ENCODE measurements at regions not wholly inside any gene's neighbourhood (a gene's known extent, or its start where the extent isn't known, plus 50 kb on each side); places are given as distances from the start of the nearest gene placed in this dataset.
A peak's percentile ranks its signal among the peaks of the same experiment; 100 is the strongest.

DNA sequence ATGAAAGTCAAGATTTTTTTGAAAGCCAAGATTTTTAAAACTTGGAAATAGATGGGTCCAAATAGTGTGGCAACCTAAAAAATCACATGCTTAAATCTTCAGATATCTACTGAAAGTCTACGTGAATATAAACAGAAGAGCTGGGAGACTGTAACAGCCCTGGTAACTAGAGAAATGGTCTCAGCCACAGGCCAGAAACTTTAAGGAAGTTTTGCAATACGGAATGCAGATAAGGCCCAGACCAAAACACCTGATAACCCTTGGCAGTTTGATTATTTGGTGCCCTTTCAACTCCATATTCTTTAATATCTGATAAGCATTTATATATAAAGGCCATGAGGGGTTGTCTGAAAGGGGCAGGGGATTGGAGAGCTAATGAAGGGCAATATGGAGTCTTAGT lies 537.3 kb upstream of the TGFBR2 start:
- DNase-seq = no peak

DNA sequence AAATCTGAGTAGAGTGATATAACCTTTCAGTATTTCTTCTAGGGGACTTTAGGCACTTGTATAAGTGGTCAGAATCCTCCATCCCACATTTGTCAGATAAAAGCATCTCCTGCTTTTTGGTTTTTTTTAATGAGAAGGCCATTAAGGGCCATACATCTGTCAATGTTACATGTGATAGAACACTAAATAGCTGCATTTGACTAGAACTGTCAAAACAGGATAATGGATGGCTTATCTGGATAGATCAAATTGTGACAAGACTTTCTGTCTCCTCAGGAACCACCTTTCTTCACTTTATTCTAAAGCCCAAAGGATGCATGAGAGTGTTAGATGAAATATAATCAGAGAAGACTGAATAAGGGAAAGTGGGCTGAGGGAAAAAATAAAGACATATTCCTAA lies 533.4 kb upstream of the TGFBR2 start:
- DNase-seq = no peak

DNA sequence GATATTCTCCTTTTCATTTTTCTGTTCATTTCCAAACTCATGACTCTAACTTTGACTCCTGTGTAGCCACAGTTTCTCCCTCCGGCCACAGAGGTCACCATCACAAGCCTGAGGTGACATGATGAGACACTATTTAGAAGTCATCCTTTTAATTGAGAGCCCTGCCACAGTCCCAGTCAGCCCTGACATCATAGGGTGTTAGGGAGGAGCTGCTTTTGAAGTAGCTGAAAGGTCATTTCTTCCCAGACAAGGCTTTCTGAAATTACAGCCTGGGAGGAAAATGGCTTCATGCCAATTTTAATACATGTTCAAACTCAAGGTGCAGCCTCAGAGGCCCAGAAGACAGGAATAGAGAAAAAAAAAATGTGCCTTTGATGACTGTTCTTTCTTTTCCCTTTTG lies 532.8 kb upstream of the TGFBR2 start:
- DNase-seq = no peak

DNA sequence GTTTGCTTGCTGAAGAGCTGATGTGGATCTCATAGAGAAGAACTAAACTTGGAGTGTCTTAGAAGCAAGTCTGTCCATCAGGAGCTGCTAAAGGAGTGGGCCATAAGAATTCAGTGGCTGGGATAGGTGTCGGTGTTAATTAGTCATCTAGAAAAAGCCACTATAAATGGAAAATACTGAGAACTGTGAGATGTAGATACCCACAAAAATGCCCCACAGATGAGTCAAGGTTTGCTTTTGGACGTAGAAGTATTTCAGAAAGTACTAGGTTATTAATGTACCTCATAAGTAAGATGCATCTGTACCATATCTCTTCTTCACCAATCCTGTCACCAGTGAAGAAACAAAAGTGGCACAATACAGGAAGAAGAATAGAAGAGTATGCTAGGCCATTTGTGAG lies 530.9 kb upstream of the TGFBR2 start:
- DNase-seq = no peak

DNA sequence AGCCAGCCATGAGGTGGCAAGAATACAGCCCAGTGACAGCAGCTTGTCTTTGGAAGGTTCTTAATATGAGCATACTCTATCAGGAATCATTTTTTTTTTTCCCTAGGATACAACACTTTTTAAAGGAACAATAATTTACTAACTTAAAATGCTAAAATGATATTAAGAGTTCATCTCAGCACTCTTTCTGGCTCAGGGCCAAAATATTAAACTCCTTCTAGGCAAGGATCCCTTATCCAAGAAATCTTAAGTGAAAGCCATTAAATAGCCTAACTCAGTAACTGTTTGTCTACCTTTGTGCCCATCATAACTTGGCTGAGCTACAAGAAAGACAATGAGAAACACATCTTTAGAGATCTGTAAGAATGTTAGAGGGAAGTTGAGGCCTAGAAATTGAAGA lies 529.5 kb upstream of the TGFBR2 start:
- no peak for DNase-seq

DNA sequence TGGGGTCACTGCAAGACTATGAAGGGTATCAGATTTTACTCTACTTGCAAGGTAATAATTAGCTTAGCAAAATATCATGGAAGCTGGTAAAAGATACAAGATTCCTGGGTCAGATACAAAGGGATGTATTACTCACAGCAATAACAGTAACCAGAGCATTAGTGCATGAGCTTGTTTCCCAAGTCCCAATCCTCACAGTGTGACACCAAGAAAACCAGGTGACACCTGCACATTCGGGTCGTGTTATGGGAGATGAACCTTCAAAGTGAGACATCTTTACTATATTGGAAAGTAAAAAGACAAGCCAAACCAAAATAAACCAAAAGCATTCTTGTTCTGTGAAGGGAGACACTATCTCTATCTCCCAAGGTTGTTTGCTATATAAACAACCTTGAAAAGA lies 528.7 kb upstream of the TGFBR2 start:
- DNase-seq = no peak

DNA sequence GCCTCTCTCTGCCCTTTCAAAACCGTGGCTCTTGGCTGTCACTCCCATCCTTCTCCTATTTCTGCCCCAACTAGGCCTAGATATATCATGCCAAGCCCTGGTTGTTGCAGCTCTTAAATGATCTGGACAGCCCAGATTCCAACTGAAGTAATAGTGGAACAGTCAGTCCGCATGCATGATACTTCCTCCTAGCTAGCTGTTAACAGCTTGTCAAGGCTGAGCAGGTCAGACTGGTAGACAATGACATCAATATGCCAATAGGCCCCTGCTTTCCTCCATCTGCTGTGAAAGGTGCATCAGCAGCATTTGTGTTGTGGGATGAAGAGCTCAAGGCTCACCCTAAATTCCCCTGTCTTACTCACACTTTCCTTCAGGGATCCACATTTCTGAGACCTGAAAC lies 527.7 kb upstream of the TGFBR2 start:
- no peak for DNase-seq

DNA sequence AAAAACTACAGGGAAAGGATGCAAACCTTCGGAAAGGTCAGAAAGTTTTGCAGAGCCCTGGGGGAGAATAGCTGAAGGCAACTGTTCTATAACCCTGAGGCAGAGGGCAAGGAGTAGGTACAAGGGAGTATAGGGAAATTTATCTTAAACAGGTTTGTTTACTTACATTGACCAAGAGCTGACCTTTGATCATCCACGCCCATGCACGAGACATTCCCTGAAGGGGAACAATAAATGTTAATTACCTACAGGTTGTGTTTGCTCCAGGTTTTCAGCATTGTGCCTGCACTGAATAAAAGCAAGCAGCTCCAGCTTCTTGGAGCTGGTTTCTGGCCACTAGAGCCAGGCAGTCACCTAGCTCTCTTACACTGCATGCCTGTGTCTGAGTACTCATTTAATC lies 524.5 kb upstream of the TGFBR2 start:
- no peak for DNase-seq

DNA sequence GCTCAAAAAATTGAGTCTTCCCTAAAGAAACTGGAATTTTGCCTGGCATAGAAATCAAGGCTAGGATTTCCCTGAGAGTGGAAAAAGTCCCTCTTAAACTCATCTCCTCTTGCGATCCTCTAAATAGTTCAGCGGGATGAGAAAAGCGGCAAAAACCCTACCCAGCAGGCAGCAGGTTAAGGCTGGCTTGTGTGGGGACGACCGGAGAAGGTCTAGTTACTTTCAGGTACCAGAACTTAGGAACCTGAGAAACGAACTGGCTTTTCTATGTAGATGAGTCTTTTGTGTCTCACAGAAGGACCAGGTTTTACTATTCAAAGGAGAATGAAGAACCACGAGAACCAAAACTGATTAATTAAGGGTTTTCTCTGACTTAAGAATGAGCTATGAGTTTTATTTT lies 523.7 kb upstream of the TGFBR2 start:
- DNase-seq = no peak

DNA sequence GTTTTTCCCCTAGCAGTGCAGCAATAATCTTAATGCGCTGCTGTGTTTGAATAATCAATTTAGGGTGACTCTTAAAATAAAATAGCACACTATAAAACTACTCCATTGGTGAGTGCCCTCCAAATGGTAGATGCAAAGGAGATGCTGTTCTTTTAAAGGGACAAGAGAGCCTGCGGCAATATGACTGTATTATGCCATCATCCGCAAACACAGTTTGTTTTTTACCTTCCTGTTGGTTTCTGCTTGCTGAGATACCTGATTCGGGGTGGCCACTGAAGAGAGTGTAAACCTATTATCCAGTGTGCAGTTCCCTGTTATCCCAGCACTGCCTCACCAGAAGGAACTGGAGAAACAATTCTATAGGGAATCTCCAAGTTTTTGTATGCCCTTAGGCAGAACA lies 523.1 kb upstream of the TGFBR2 start:
- no peak for DNase-seq

DNA sequence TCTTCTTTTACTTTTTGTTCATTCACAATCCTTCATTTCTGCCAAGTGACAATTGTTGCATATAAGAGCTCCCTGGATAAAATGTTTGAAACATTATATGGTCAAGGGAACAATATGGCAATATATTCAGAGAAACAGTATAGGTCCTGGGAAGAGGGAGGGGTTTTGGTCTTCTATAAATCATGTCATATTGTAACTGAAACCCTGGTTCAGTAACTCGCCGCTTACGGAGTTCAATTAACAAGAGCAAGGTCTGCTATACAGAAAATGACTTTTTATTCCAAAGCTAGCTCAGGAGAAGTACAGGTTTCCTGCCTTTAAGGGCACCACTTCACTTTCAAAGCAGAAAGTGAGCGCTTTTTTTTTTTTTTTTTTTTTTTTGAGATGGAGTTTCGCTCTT lies 522.1 kb upstream of the TGFBR2 start:
- DNase-seq = no peak

DNA sequence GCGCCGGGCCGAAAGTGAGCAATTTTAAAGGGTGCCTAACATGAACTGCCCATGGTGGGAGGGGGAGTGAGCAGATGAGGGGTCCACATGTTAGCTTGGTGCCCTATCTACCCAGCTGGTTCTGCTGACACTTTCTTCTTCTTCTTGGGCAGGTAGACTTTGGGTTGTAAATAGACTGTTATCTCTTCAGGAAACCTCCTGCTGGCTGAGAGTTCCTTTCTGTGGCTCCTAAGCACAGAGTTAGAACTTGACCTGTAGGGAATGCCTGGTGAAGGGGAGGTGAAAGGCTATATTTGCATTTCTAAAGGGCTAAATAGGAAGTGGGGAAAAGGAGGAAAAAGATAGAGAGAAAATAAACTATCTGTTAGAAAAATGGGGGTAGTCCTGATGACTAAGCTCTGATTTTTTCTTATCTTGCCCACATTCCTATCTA lies 521.4 kb upstream of the TGFBR2 start:
- DNase-seq = no peak

DNA sequence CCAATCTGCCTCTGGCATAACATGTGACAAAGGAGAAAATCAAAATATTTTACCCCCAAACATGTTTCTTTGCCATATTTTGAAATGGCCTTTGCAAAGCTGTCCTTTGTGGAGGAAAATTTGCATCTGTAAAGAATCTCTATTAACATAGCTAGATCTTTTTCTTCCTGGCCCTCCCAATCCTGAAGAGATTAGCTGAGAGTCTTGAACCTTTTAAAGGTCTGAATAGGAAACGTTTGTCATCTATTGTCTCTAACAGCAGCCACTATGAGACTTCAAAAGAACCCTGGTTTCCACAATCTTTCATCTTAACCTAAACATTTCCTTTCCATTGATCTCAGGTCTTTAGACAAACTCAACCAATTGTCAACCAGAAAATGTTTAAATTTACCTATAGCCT lies 520.9 kb upstream of the TGFBR2 start:
- no peak for DNase-seq

DNA sequence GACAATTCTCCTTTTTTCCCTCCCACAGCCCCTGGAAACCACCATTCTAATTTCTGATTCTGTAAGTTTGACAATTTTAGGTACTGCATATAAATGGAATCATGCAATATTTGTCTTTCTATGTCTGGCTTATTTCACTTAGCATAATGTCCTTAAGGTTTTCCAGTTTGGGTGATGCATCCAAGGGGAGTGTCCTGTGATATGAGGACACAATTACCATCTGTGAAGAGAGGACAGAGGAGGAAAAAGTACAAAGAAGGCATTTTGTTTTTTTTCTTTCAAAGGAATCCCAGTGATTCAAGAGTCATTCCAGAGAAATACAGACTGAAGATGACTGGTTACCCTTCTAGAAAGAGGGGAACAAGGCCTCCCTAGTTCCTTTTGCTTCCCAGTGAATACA lies 514.7 kb upstream of the TGFBR2 start:
- no peak for DNase-seq

DNA sequence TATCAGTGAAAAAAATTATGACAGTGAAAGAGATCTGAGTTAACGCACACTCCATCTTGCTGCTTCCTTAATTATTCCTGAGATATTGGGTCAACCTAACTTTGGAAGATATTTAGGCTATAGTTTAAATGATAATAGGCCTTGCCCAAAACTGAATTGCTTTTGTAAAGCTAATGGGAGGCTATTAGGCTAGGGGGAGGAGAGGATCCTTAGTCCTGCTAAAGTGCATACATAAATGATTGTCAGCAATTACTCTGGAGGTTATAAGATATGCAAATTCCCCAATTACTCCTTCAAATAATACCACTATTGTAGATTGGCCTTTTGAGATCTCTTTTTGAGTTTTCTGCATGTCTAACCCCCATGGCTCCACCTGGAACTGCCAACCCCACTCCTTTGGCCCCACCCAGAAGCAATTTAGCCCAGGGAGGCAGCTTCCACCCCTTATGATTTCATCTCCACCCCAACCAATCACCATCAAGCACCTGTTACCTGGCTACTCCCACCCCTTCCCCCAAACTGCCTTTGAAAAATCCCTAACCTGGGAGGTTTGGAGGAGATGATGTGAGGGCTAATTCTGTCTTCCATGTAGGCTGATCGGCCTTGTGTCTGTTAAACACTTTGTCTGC lies 509.3 kb upstream of the TGFBR2 start:
- no peak for DNase-seq

DNA sequence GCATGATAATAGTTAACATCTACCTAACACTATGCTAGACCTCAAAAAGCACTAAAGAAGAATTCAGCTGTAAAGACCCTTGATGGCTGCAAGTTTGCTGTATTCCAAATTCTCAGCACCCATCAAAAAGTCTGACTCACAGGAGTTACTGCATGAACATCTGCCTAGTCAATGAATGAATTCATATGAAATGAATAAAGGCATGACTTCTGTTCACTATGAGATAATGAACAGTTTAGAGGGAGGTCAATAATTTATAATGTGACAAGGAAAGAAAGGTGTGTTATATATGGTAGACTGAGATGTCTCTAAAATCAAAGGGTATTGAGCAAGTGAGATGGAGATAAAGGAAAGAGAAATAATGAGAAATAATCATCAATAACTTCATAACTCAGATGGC lies 508.2 kb upstream of the TGFBR2 start:
- DNase-seq = no peak

DNA sequence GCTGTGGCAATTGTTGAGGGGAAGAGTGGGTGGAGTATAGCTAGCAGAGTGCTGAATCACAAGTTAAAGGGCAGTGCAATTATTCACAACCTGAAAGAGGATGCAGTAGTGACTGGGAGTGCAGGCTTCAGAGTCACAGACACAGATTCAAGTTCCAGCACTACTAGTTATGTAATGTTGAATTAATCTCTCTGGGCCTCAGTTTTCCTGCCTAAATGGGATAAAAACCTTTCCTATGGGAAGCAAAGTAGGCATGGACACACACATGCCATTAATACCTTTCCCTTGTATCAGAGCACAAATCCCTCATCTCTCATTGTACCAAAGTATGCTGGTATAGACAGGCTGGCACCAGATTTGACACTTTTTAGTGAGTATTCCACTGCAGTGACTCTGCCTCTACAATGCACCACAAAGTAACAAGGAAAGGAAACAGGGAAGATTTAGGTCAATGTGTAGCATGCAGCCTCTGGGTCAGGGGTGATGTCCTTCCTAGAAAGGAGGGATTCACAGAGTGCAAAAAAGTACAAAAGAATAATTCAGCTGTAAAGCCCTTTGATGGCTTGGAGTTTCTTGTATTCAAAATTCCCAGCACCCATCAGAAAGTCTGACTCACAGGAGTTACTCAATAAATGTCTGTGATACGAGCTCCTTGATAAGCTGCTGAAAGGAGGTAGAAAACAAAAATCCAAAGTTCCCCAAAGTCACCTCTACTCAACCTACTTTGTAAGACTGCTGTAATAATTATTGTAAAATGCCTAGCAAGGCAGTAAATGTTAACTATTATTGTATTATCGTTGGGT lies 507.5 kb upstream of the TGFBR2 start:
- DNase-seq = no peak

DNA sequence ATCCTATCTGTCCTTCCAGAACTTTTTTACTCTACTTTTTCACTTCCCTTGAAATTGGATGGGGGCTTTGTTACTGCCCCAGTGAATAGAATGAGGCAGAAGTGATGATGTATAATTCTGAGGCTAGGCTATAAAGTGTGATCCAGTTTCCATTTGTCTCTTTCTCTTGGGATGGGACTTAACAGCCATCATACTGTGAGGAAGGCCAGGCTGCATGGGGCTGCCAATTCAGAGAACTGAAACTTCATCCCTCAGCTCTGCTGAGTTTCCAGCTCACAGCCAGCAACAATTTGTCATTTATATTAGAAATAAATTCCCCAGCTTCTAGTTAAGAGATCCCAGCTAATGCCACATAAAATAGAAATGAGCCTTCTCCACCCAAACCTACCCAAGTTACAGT lies 504.0 kb upstream of the TGFBR2 start:
- DNase-seq = no peak

DNA sequence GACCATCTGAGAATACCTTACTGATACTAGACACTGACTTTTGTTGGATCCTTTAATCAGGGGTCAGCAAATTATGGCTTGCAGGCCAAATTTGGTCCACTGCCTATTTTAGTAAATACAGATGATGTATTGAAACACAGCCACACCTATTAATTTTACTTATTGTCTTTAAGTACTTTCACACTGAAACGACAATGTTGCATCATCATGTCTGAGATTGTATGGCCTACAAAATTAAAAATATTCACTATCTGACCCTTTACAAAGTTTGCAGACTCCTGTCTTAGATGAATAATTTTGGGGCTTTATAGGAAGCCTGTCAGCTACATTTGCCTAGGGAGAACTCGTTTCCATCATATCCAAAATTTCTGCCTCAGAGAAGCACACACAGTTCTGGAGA lies 503.2 kb upstream of the TGFBR2 start:
- no peak for DNase-seq

DNA sequence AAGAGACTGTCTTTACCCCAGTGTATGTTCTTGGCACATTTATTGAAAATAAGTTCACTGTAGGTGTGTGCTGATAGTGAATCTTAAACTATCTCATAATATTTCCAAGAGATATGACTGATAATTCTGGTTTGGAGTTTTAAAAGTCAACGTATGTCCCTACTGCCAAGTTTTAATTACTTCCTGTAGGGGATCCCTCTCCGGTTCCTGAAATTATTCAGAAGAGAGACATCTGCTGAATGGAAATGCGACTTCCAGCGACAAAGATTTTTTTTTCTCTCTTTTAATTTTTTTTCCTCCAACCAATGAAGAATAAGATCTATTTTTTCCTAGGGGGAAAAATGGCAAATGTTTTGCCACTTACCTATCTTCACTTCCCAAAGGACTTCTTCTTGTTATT lies 498.9 kb upstream of the TGFBR2 start:
- DNase-seq = no peak

DNA sequence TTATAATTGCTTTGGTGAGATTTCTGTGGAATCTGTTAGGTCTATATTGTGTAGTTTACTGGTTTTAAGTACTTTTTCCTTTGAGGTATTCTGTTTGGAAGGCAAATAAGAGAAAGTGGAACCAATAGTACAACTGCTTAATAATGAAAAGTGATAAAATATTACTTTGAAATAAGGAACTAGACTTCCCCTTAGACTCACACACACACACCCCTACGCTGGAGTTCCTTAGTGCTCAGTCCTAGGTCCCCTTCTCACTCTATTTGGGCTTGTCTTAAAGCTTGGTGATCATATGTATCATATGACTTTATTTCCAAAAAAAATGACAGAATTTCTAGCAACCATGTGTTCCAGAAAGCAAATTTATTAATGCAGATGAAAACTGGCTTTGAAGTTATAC lies 494.0 kb upstream of the TGFBR2 start:
- no peak for DNase-seq

DNA sequence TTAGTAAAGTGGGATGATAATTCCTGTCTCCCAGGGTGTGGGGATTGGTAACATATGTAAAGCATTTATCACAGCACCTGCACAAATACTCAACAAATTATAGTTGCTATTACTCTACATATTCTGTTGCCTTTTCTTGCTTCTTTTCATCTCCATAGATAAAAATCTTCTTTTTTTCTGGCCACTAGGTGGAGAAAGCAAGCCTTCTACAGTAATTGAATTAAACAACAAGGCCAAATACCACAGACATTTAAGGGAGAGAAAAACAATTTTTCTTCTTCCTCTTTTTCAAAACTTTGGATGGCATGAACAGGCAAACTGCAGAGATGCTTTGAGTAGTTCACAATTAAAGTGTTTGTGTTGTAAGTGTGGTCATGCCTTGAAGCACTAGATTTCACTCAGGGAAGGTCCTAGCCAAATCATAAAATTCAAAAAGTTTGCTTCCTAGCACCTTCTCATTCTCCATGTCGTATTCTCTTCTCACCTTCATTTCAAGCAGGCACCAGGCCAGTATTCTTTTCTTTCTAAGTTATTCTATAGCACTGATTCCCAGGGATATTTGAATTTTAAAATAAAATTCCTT lies 493.4 kb upstream of the TGFBR2 start:
- peak; percentile 23 for DNase-seq

DNA sequence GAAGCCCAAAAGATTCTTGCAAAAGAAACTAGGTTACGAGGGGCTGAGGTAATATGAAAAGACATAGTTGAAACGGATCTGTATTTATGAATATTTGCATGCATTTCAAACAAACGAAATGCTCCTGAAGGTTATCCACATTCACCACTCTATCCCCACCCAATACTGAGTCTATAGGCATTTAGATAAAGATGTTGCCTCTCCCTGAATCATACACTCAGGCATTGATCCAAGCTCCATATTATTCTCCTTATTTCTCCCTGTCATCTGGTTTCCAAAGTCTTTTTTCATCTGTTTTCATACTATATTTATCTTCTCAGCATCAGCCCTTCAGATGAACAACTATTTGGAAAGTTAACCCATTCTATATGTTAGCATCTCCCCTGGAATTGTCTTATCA lies 492.5 kb upstream of the TGFBR2 start:
- DNase-seq = no peak

DNA sequence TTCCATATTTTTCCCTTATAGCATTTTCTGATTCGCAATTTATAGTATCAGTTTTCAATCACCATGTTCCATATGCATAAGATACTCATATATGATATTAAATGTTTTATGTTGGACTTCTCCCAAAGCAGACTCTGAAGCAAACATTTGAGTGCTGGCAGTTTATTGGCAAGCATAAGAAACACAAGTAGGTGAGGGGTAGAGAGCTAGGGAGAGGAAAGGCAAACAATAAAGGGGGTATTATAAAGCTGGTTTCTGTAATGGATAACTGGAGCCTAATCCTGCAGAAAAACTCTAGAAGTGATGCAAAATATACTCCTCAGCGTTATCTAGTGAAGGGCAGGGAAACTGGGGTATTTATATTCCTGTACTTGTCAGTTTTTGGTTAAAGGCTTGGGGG lies 491.5 kb upstream of the TGFBR2 start:
- DNase-seq = peak; percentile 47

DNA sequence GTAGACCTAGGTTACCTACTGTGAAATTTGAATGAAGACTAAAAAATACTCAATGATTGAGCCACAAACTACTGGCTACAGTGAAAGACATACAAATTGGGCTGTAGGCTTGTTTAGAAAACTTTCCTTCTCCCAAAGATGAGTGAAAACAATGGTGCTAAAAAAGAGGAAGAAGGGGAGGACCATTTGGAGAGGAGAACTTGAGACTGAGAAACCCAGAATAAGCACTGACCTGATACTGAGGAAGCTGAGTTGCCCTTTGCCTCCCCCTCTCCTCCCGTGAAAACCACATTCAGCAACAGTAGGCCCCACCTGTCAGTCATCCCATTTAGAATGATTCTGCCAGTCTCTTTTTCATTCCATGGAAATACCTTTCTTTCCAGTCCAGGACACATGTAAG lies 484.0 kb upstream of the TGFBR2 start:
- no peak for DNase-seq

Measured in DMS79 treated with DMSO at 0.1 percent for 48 hours (cell line).